Neural progenitor cell (in vitro differentiated cells): ENCODE measurements at regions not wholly inside any gene's neighbourhood (a gene's known extent, or its start where the extent isn't known, plus 50 kb on each side); places are given as distances from the start of the nearest gene placed in this dataset.

ENCODE experiments used
- DNase-seq: peaks from one replicate; pipeline ENCODE4 v3.0.0-alpha.2; 2016; ENCODE audit warnings: low spot score
- H2AFZ ChIP-seq: fragments of 200-600 bp; sonication (generic); replicated peaks from 2 replicates; pipeline ENCODE4 v1.6.1; 2016; ENCODE audit warnings: antibody characterized with exemption
- H3F3A ChIP-seq: fragments of 200-600 bp; sonication (generic); 2 replicates; pipeline ENCODE4 v1.6.1; 2016; ENCODE audit warnings: antibody characterized with exemption, low read depth
- H3K27ac ChIP-seq: fragments of 200-600 bp; sonication (generic); 2 replicates; pipeline ENCODE4 v1.5.1; 2016; ENCODE audit warnings: mild to moderate bottlenecking
- H3K27me3 ChIP-seq: fragments of 200-600 bp; sonication (generic); 2 replicates; pipeline ENCODE4 v1.6.1; 2016; ENCODE audit warnings: mild to moderate bottlenecking, moderate library complexity
- H3K36me3 ChIP-seq: fragments of 200-600 bp; sonication (generic); 2 replicates; pipeline ENCODE4 v1.5.1; 2016
- H3K4me1 ChIP-seq: fragments of 200-600 bp; sonication (generic); 2 replicates; pipeline ENCODE4 v1.6.1; 2016; ENCODE audit warnings: mixed run types
- H3K4me2 ChIP-seq: fragments of 200-600 bp; sonication (generic); 2 replicates; pipeline ENCODE4 v1.6.1; 2016
- H3K4me3 ChIP-seq: fragments of 200-600 bp; sonication (generic); 2 replicates; pipeline ENCODE4 v1.5.1; 2016
- H3K79me2 ChIP-seq: fragments of 200-600 bp; sonication (generic); 2 replicates; pipeline ENCODE4 v1.6.1; 2016; ENCODE audit warnings: low read depth
- H3K9ac ChIP-seq: fragments of 200-600 bp; sonication (generic); 2 replicates; pipeline ENCODE4 v1.6.1; 2016
- H3K9me3 ChIP-seq: fragments of 200-600 bp; sonication (generic); 2 replicates; pipeline ENCODE4 v1.5.1; 2016; ENCODE audit warnings: low read depth
- H4K20me1 ChIP-seq: fragments of 200-600 bp; sonication (generic); 2 replicates; pipeline ENCODE4 v1.6.1; 2016; ENCODE audit warnings: low read depth
- H3K27ac Mint-ChIP-seq: 3 replicates; pipeline ENCODE4 v1.8.0; 2021; ENCODE audit warnings: mixed read lengths
- H3K27me3 Mint-ChIP-seq: 2 replicates; pipeline ENCODE4 v1.8.0; 2022; ENCODE audit warnings: low read depth, mild to moderate bottlenecking, inconsistent platforms, moderate library complexity, mixed read lengths; ENCODE audit not compliant: insufficient read depth
- H3K36me3 Mint-ChIP-seq: 3 replicates; pipeline ENCODE4 v1.8.0; 2021; ENCODE audit warnings: mixed read lengths
- H3K4me1 Mint-ChIP-seq: 3 replicates; pipeline ENCODE4 v1.8.0; 2021; ENCODE audit warnings: mixed read lengths
- H3K4me3 Mint-ChIP-seq: 3 replicates; pipeline ENCODE4 v1.8.0; 2021; ENCODE audit warnings: mild to moderate bottlenecking, moderate library complexity, mixed read lengths
- H3K9me3 Mint-ChIP-seq: 3 replicates; pipeline ENCODE4 v1.8.0; 2020; ENCODE audit warnings: mixed read lengths
- EZH2 ChIP-seq: fragments of 200-600 bp; sonication (generic); IDR thresholded peaks from 2 replicates; pipeline ENCODE4 v1.6.1; 2017; ENCODE audit warnings: antibody characterized with exemption, mild to moderate bottlenecking, moderate library complexity
- EZH2phosphoT487 ChIP-seq: fragments of 200-600 bp; sonication (generic); IDR thresholded peaks from 2 replicates; pipeline ENCODE4 v1.6.1; 2017; ENCODE audit warnings: antibody characterized with exemption
- TF ChIP-seq, protein P1 (sequence below): fragments of 200-600 bp; sonication (generic); IDR thresholded peaks from 2 replicates; pipeline ENCODE4 v1.5.1; 2017; ENCODE audit warnings: antibody characterized with exemption, mild to moderate bottlenecking

DNA sequence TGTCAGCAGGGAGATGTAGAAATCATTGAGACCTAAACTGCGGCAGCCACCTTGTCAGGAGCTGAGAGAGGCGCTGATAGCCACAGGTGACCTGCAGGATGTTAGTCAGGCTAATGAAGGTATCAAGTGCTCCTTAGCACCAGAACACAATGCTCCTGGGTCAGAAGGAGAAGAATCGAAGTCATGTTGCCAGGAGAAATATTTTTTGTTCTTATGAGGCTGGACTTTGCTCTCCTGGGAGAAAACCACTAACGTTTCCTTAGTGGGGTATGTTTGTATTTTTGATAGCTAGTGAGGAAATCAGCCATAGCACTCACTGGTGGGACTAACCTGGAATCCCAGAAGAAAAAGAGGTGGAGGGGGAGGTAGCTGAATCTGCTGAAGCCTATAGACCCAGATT is 120.9 kb upstream of the LRFN2 start:
- H2AFZ ChIP-seq, result no peak overlapping the region

GRCh38 chr6:40706178-40706577 is 119.0 kb upstream of the LRFN2 start:
- TF ChIP-seq, protein P1, sequence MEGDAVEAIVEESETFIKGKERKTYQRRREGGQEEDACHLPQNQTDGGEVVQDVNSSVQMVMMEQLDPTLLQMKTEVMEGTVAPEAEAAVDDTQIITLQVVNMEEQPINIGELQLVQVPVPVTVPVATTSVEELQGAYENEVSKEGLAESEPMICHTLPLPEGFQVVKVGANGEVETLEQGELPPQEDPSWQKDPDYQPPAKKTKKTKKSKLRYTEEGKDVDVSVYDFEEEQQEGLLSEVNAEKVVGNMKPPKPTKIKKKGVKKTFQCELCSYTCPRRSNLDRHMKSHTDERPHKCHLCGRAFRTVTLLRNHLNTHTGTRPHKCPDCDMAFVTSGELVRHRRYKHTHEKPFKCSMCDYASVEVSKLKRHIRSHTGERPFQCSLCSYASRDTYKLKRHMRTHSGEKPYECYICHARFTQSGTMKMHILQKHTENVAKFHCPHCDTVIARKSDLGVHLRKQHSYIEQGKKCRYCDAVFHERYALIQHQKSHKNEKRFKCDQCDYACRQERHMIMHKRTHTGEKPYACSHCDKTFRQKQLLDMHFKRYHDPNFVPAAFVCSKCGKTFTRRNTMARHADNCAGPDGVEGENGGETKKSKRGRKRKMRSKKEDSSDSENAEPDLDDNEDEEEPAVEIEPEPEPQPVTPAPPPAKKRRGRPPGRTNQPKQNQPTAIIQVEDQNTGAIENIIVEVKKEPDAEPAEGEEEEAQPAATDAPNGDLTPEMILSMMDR, result no peak
- no peak for TF ChIP-seq EZH2phosphoT487
- no peak for TF ChIP-seq EZH2
- Histone ChIP-seq H3K9ac (no peak overlapping the region), H3K27ac (peak overlapping the region; percentile 63), H3K4me3 (no peak overlapping the region), H2AFZ (no peak overlapping the region), H4K20me1 (no peaks in the 10 kb centered on the region), H3F3A (peaks cover 24% of the 10 kb centered on the region), H3K4me2 (peak overlapping the region; percentile 52), H3K9me3 (peaks cover 5% of the 10 kb centered on the region), H3K36me3 (no peaks in the 10 kb centered on the region), H3K79me2 (no peaks in the 10 kb centered on the region), H3K4me1 (peaks cover 32% of the 10 kb centered on the region), H3K27me3 (no peaks in the 10 kb centered on the region)
- DNase-seq, result peak; percentile 73
- peaks cover 10% of the 10 kb centered on the region for H3K36me3 Mint-ChIP-seq
- peaks cover 21% of the 10 kb centered on the region for H3K9me3 Mint-ChIP-seq
- peak overlapping the region; percentile 48 for H3K27ac Mint-ChIP-seq
- H3K4me1 Mint-ChIP-seq, result peaks cover 39% of the 10 kb centered on the region
- H3K27me3 Mint-ChIP-seq, result peaks cover 5% of the 10 kb centered on the region
- peak overlapping the region; percentile 3 for H3K4me3 Mint-ChIP-seq

More for the DNA sequence above, 120.9 kb upstream of the LRFN2 start:
- Mint-ChIP-seq H3K36me3 (peaks cover 10% of the 10 kb centered on the region), H3K9me3 (peaks cover 21% of the 10 kb centered on the region), H3K4me1 (peaks cover 52% of the 10 kb centered on the region), H3K27me3 (peaks cover 11% of the 10 kb centered on the region), H3K27ac (peak overlapping the region; percentile 29), H3K4me3 (no peak overlapping the region)
- H3F3A ChIP-seq, result peaks cover 24% of the 10 kb centered on the region
- no peaks in the 10 kb centered on the region for H3K79me2 ChIP-seq
- H3K9ac ChIP-seq, result no peak overlapping the region
- H3K9me3 ChIP-seq, result peaks cover 5% of the 10 kb centered on the region
- H4K20me1 ChIP-seq, result no peaks in the 10 kb centered on the region
- TF ChIP-seq, protein P1, result no peak
- TF ChIP-seq EZH2 (no peak), EZH2phosphoT487 (no peak)
- H3K4me2 ChIP-seq, result no peak overlapping the region
- DNase-seq, result no peak
- no peak overlapping the region for H3K27ac ChIP-seq
- H3K4me1 ChIP-seq, result peaks cover 27% of the 10 kb centered on the region
- no peaks in the 10 kb centered on the region for H3K36me3 ChIP-seq
- H3K27me3 ChIP-seq, result no peaks in the 10 kb centered on the region
- no peak overlapping the region for H3K4me3 ChIP-seq

- H3K4me1 Mint-ChIP-seq, result peaks cover 39% of the 10 kb centered on the region
- no peaks in the 10 kb centered on the region for H3K27me3 ChIP-seq
- peak overlapping the region; percentile 52 for H3K4me2 ChIP-seq
- H3K27ac Mint-ChIP-seq, result peak overlapping the region; percentile 72
- H3K9ac ChIP-seq, result no peak overlapping the region
- TF ChIP-seq EZH2, result no peak
- TF ChIP-seq, protein P1, result no peak
- TF ChIP-seq EZH2phosphoT487, result no peak
- peak overlapping the region; percentile 63 for H3K27ac ChIP-seq
- H3F3A ChIP-seq, result peaks cover 24% of the 10 kb centered on the region
- H3K4me1 ChIP-seq, result peaks cover 32% of the 10 kb centered on the region
- no peak overlapping the region for H3K4me3 Mint-ChIP-seq
- no peaks in the 10 kb centered on the region for H4K20me1 ChIP-seq
- H3K4me3 ChIP-seq, result no peak overlapping the region
- H2AFZ ChIP-seq, result no peak overlapping the region
- DNase-seq, result no peak
- H3K9me3 Mint-ChIP-seq, result peaks cover 21% of the 10 kb centered on the region
- peaks cover 10% of the 10 kb centered on the region for H3K36me3 Mint-ChIP-seq
- H3K36me3 ChIP-seq, result no peaks in the 10 kb centered on the region
- H3K9me3 ChIP-seq, result peaks cover 5% of the 10 kb centered on the region
- H3K27me3 Mint-ChIP-seq, result peaks cover 5% of the 10 kb centered on the region
- no peaks in the 10 kb centered on the region for H3K79me2 ChIP-seq
Observed at GRCh38 chr6:40705354-40705753, 118.2 kb upstream of the LRFN2 start.
